Hepatocyte (in vitro differentiated cells): ENCODE measurements at regions not wholly inside any gene's neighbourhood (a gene's known extent, or its start where the extent isn't known, plus 50 kb on each side); places are given as distances from the start of the nearest gene placed in this dataset.
A peak's percentile ranks its signal among the peaks of the same experiment; 100 is the strongest.

ENCODE experiments used
- DNase-seq: peaks from one replicate; pipeline ENCODE4 v3.0.0-alpha.2; 2016; ENCODE audit warnings: low spot score
- H2AFZ ChIP-seq: fragments of 200-600 bp; sonication (generic); 2 replicates; pipeline ENCODE4 v1.6.0; 2016; ENCODE audit warnings: antibody characterized with exemption, mild to moderate bottlenecking
- H3K27ac ChIP-seq: fragments of 200-600 bp; sonication (generic); 2 replicates; pipeline ENCODE4 v1.5.1; 2016; ENCODE audit warnings: mild to moderate bottlenecking
- H3K27me3 ChIP-seq: fragments of 200-600 bp; sonication (generic); 2 replicates; pipeline ENCODE4 v1.6.1; 2016
- H3K36me3 ChIP-seq: fragments of 200-600 bp; sonication (generic); replicated peaks from 2 replicates; pipeline ENCODE4 v1.5.1; 2016; ENCODE audit warnings: low read depth; ENCODE audit not compliant: insufficient read depth
- H3K4me1 ChIP-seq: fragments of 200-600 bp; sonication (generic); 2 replicates; pipeline ENCODE4 v1.5.1; 2016; ENCODE audit warnings: mild to moderate bottlenecking, moderate library complexity; ENCODE audit not compliant: insufficient read depth
- H3K4me2 ChIP-seq: fragments of 200-600 bp; sonication (generic); 2 replicates; pipeline ENCODE4 v1.6.0; 2016
- H3K4me3 ChIP-seq: fragments of 200-600 bp; sonication (generic); 2 replicates; pipeline ENCODE4 v1.5.1; 2016; ENCODE audit warnings: mild to moderate bottlenecking
- H3K79me2 ChIP-seq: fragments of 200-600 bp; sonication (generic); 2 replicates; pipeline ENCODE4 v1.6.0; 2017; ENCODE audit warnings: mild to moderate bottlenecking
- H3K9me2 ChIP-seq: fragments of 200-600 bp; sonication (generic); replicated peaks from 2 replicates; pipeline ENCODE4 v1.6.0; 2017; ENCODE audit warnings: mild to moderate bottlenecking; ENCODE audit not compliant: insufficient read depth
- H3K9me3 ChIP-seq: fragments of 200-600 bp; sonication (generic); 2 replicates; pipeline ENCODE4 v1.5.1; 2016; ENCODE audit warnings: low read depth, mild to moderate bottlenecking
- H4K20me1 ChIP-seq: fragments of 200-600 bp; sonication (generic); 2 replicates; pipeline ENCODE4 v1.6.0; 2016; ENCODE audit warnings: mild to moderate bottlenecking; ENCODE audit not compliant: insufficient read depth, poor library complexity, severe bottlenecking
- EZH2 ChIP-seq: fragments of 200-600 bp; sonication (generic); IDR thresholded peaks from 2 replicates; pipeline ENCODE4 v1.6.1; 2016; ENCODE audit warnings: antibody characterized with exemption, mild to moderate bottlenecking, borderline replicate concordance
- EZH2phosphoT487 ChIP-seq: fragments of 200-600 bp; sonication (generic); IDR thresholded peaks from one replicate; pipeline ENCODE4 v1.6.1; 2018; ENCODE audit warnings: antibody characterized with exemption, mild to moderate bottlenecking, low read depth, moderate library complexity; ENCODE audit not compliant: unreplicated experiment, severe bottlenecking
- WGBS: methylation state at CpG from one replicate; pipeline ENCODE4 v1.1.6; 2016; ENCODE audit warnings: low lambda C conversion rate; ENCODE audit errors: missing lambda C conversion rate; 5-methylcytosine and 5-hydroxymethylcytosine counted together
- TF ChIP-seq, protein P1 (sequence below): fragments of 200-600 bp; sonication (generic); IDR thresholded peaks from 2 replicates; pipeline ENCODE4 v1.5.1; 2016; ENCODE audit warnings: antibody characterized with exemption, mild to moderate bottlenecking; ENCODE audit not compliant: poor library complexity

DNA sequence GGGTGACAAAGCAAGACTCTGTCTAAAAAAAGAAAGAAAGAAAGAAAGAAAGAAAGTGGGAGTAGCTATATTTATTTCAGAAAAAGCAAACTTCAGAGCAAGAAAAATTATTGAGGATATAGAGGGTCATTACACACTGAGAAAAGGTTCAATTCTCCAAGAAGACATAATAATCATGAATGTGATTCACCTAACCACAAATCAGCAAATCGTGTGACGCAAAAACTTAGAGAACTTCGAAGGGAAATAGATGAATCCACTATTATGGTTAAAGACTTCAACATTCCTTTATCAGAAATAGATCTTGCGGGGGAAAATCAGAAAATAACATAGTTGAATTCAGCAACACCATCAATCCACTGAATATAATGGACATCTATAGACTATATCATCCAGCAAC, 219.3 kb upstream of the LDB2 start:
- Histone ChIP-seq H3K4me1 (no peaks in the 10 kb centered on the region), H3K36me3 (no peaks in the 10 kb centered on the region), H3K27ac (no peak overlapping the region), H2AFZ (no peak overlapping the region), H3K79me2 (no peaks in the 10 kb centered on the region), H4K20me1 (no peaks in the 10 kb centered on the region), H3K4me3 (no peak overlapping the region), H3K27me3 (no peaks in the 10 kb centered on the region), H3K4me2 (no peak overlapping the region), H3K9me2 (no peaks in the 10 kb centered on the region), H3K9me3 (no peaks in the 10 kb centered on the region)
- no peak for DNase-seq
- TF ChIP-seq EZH2phosphoT487, result no peak
- TF ChIP-seq, protein P1, sequence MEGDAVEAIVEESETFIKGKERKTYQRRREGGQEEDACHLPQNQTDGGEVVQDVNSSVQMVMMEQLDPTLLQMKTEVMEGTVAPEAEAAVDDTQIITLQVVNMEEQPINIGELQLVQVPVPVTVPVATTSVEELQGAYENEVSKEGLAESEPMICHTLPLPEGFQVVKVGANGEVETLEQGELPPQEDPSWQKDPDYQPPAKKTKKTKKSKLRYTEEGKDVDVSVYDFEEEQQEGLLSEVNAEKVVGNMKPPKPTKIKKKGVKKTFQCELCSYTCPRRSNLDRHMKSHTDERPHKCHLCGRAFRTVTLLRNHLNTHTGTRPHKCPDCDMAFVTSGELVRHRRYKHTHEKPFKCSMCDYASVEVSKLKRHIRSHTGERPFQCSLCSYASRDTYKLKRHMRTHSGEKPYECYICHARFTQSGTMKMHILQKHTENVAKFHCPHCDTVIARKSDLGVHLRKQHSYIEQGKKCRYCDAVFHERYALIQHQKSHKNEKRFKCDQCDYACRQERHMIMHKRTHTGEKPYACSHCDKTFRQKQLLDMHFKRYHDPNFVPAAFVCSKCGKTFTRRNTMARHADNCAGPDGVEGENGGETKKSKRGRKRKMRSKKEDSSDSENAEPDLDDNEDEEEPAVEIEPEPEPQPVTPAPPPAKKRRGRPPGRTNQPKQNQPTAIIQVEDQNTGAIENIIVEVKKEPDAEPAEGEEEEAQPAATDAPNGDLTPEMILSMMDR, result no peak
- TF ChIP-seq EZH2, result no peak
- WGBS, result 96% methylated on average over 4 of the region's 4 CpGs

DNA sequence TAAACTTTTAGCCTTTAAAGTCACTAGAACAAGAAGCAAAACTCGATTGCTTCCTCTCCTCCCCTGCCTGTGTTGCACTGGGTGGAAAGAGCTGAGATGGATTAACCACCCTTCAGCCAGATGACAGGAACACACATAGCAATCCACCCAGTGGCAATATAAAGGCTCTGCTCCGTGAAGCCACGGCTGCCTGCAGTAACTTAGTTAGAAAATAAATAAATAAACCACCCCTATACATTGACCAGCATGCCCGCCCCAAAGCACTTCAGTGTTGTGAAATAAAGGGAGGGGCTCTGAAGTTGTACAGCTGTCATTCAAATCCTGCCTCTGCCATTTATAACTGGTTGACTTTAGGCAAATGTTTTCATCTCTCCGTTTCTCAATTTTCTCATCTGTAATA, 217.1 kb upstream of the LDB2 start:
- Histone ChIP-seq H3K4me1 (no peaks in the 10 kb centered on the region), H4K20me1 (no peaks in the 10 kb centered on the region), H3K4me2 (no peak overlapping the region), H3K9me2 (no peaks in the 10 kb centered on the region), H2AFZ (no peak overlapping the region), H3K79me2 (no peaks in the 10 kb centered on the region), H3K4me3 (no peak overlapping the region), H3K27ac (no peak overlapping the region), H3K36me3 (no peaks in the 10 kb centered on the region), H3K9me3 (no peaks in the 10 kb centered on the region), H3K27me3 (no peaks in the 10 kb centered on the region)
- 55% methylated on average over 5 of the region's 5 CpGs for WGBS
- TF ChIP-seq, protein P1, result no peak
- no peak for TF ChIP-seq EZH2
- TF ChIP-seq EZH2phosphoT487, result no peak
- DNase-seq, result no peak

DNA sequence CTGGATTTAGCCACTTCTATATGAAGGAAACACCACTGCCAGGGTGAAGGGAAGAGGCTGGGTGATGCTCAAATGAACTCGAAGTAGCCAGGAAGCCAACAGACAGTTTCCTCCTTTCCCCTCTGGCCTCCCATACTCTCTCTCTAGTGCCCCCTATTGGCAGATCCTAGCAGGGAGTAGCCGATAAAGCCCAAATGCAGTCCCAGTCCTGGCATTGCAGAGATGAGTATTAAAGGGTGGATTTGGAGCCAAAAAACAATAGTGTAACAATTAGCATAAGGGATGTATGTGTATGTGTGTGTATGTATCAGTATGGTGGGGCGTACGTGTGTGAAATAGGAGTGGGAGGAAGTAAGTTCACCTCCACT, 213.8 kb upstream of the LDB2 start:
- no peaks in the 10 kb centered on the region for H3K79me2 ChIP-seq
- WGBS, result 61% methylated on average over 4 of the region's 4 CpGs
- H3K9me3 ChIP-seq, result no peaks in the 10 kb centered on the region
- no peaks in the 10 kb centered on the region for H3K27me3 ChIP-seq
- H2AFZ ChIP-seq, result no peak overlapping the region
- H3K4me3 ChIP-seq, result no peak overlapping the region
- no peaks in the 10 kb centered on the region for H4K20me1 ChIP-seq
- no peaks in the 10 kb centered on the region for H3K9me2 ChIP-seq
- DNase-seq, result peak; percentile 13
- TF ChIP-seq, protein P1, result peak; percentile 33
- TF ChIP-seq EZH2, result no peak
- H3K4me2 ChIP-seq, result no peak overlapping the region
- no peak overlapping the region for H3K27ac ChIP-seq
- H3K36me3 ChIP-seq, result no peaks in the 10 kb centered on the region
- H3K4me1 ChIP-seq, result no peaks in the 10 kb centered on the region

DNA sequence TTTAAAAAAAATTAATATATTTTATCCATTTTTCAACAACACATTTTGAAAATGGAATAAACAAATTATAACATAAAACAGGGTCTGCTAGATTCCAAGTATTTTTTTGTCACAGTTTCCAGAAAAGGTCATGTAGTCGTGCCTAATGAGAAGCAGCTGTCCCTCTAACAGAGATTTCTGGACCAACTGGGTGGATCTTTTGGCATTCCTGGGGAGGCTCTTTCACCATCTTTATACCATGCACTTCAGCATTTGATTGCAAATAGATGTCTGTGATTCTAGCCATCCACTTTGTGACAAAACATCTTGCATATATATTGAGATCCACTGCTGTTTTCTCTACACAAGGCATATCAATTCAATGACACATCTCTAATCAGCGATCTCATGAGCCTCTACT, 210.7 kb upstream of the LDB2 start:
- H4K20me1 ChIP-seq, result no peaks in the 10 kb centered on the region
- DNase-seq, result no peak
- no peak overlapping the region for H3K4me3 ChIP-seq
- H3K4me1 ChIP-seq, result no peaks in the 10 kb centered on the region
- WGBS, result 81% methylated on average over 2 of the region's 2 CpGs
- H3K9me3 ChIP-seq, result no peaks in the 10 kb centered on the region
- H2AFZ ChIP-seq, result no peak overlapping the region
- no peak overlapping the region for H3K27ac ChIP-seq
- H3K9me2 ChIP-seq, result no peaks in the 10 kb centered on the region
- no peak overlapping the region for H3K4me2 ChIP-seq
- no peaks in the 10 kb centered on the region for H3K27me3 ChIP-seq
- TF ChIP-seq, protein P1, result no peak
- no peak for TF ChIP-seq EZH2phosphoT487
- no peak for TF ChIP-seq EZH2
- no peaks in the 10 kb centered on the region for H3K36me3 ChIP-seq
- H3K79me2 ChIP-seq, result no peaks in the 10 kb centered on the region
